CD4-positive, alpha-beta T cell treated with Interleukin-17A for 4 hours (primary cell): ENCODE measurements at regions not wholly inside any gene's neighbourhood (a gene's known extent, or its start where the extent isn't known, plus 50 kb on each side); places are given as distances from the start of the nearest gene placed in this dataset.

Experiments
- DNase-seq: peaks from one replicate; pipeline ENCODE4 v3.0.0-alpha.2; 2020; ENCODE audit warnings: mixed read lengths

- DNase-seq: no peak
Observed at GRCh38 chr15:61522411-61522810, 293.3 kb upstream of the RORA start.

DNA sequence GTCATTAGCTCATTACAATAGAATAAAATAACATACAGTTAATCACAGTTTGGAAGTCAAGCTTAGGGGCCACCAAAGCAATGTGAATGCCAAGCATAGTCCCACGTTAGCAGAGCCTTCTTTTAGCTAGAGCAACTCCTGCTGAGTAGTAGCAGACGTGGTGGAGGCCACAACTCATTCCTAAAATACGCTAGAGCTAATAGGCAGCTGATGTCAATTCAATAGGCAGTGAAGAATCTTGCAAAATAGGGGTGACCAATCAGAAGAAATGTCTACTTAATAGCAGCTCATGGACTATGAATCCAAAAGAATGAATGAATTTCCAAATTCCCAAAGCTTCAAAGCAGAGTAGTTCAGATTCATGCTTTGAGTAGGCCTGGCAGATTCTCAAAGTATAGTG, 292.9 kb upstream of the RORA start:
- DNase-seq: no peak

- no peak for DNase-seq
Observed at GRCh38 chr15:61519296-61519695, 290.2 kb upstream of the RORA start.

DNA sequence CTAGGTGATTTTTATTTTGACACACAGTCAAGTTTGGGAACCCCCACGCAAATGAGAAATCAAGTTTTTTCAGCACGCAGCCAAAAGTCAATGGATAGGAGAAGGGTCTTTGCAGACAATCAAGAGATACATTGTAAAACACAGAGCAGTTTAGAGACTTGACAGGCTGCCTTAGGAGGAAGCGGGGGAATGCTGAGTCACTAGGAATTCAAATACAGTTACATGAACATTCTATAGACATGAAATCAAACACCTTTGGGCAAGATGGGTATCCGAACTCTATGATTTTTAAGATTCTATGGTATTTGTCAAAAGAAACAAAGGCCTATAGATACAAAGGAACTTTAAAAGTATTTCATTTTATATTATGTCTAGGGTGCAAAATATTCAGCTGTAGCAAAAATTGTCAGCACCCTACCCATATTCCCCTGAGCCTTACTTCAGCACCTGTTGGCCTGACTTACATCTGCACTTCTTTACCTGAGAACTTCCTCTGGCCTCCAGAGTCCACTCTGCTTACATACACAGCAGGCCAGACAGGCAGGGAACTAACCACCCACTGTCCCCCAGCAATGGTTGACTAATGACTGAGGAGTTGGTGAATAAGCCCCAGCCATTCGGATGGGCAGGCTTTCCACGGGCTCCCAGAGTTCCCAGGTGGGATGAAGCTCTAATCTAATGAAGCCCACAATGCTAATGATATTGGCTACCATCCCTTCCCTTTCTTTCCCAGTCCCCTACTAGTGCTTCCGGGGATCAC, 289.3 kb upstream of the RORA start:
- DNase-seq: no peak

GRCh38 chr15:61517776-61518175, 288.7 kb upstream of the RORA start:
- no peak for DNase-seq

DNA sequence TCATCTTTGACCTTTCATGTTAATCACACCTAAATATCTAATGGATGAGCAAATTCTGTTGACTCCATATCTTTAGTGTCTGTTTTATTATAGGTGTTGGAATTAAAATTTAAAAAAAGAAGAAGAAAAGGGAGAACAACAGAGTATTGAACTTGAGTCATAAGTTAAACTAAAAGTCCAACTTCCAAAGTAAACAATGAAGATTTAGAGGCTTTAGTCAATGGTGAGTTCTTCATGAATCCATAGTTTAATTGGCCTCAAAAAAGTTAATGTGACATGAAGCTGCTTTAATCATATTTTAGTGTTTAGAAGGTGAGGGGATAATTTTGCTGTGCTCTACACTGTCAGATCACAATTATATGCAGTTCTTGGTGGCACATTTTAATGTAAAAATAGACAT, 288.2 kb upstream of the RORA start:
- no peak for DNase-seq

- DNase-seq: no peak
Observed at GRCh38 chr15:61511756-61512155, 282.7 kb upstream of the RORA start.

DNA sequence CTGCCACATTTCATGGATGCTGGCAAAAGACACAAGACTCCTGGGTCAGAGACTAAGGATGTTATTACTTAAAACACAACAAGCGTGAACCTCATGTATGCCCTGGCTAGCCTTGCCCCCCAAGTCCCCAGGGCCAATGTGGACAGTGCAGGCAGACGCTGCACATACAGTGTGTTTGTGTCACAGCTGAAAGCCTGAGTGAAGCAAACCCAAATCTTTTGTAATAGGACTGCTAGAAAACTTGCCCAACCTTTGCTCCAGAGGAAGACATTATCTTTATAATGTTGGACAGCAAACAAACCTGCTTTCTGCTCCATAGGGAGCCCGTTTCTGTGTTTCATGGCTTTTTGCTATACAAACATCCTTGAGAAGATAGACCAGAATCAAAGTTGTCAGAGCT, 282.0 kb upstream of the RORA start:
- DNase-seq: no peak

GRCh38 chr15:61509327-61509840, 280.3 kb upstream of the RORA start:
- DNase-seq: no peak

GRCh38 chr15:61503383-61503969, 274.4 kb upstream of the RORA start:
- DNase-seq: no peak

- no peak for DNase-seq
Observed at GRCh38 chr15:61501815-61502389, 272.8 kb upstream of the RORA start.

- DNase-seq: no peak
Observed at GRCh38 chr15:61500951-61501620, 272.0 kb upstream of the RORA start.

GRCh38 chr15:61500523-61500922, 271.4 kb upstream of the RORA start:
- no peak for DNase-seq

GRCh38 chr15:61499376-61499775, 270.3 kb upstream of the RORA start:
- no peak for DNase-seq

- no peak for DNase-seq
Observed at GRCh38 chr15:61489571-61489970, 260.5 kb upstream of the RORA start.

DNA sequence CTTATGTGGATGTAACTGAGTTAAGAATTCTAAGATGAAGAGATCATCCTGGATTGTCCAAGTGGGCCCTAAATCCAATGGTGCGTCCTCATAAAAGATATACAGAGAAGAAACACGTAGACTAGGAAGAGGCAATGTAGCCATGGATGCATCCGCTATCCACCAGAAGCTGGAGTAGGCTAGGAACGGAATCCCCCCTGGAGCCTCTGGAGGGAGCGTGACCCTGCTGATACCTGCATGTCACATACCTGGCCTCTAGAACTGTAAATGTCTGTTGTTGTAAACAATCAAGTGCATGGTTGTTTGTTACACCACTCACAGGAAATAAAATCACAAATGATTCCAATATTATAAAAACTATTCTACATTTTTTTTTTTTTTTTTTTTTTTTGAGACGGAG, 254.5 kb upstream of the RORA start:
- DNase-seq: no peak

- DNase-seq: no peak
Observed at GRCh38 chr15:61481886-61482285, 252.8 kb upstream of the RORA start.

DNA sequence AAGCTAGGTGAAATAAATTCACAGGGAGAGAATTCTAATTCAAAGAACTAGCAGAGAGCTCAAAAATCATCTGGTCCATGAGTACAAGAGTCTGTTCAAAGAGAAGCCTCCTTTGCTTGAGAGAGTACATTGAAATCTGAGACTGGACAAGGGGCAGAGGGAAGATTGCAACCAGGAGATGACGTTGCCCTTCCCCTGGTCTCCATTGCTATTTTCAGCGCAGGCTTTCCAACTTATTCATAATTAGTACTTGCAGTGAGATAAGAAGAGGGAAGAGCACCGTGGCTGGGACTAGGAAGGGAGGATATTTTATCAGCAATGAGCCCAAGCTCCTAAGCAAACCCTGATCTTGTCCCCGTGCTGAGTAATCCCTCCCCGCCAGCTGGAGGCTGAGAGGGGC, 251.8 kb upstream of the RORA start:
- no peak for DNase-seq

DNA sequence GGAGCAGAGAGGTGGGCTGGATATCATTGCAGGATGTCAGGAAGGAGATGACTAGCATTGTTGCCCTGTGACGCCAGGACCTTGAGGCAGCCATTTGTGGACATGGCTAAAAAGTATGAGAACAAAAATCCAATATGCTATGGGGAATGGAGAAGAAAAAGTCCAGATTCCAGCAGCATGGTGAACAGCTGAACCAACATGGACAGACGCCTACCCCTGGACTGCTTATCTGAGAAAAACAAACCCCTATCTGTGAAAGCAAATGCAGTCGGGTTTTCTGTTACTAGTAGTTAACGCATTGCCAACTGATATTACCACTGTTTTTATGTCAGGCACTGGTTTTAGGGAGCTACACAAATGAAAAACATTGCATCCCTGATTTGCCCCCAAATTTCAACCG, 251.2 kb upstream of the RORA start:
- DNase-seq: no peak

DNA sequence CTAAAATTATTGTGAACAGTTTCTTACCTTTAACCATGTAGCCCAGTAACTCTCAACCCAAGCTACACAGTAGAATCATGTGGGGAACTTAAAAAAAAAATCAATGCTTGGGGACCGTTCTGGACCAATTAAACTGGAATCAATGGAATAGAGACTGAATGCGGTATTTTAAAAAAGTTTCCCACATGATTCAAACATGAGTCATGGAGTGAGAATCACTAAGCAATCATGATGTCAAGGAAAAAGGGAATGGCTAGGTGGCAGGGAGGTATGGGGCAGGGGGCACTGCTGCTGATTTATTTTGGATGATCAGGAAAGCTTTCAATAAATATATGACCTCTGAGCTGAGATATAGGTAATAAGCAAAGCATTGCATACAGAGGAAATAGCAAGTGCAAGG, 250.5 kb upstream of the RORA start:
- no peak for DNase-seq

DNA sequence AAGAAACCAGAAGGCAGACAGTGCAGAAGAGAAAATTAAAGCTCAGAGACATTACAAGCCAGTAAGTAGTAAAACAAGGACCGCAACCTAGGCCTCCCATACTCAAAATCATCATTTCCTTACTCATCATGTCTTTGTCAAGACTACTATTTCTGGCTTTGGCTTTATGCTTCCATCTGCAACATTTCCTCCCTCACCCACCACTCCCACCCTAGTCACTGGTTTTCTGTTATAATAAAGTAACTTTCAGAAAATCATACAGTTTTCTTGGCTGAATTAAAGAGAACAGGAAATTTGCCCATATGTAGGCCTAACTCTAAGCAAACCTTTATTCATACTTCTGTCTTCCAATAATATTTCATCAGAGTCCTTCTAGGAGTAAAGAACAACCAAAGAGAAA, 247.6 kb upstream of the RORA start:
- DNase-seq: no peak

GRCh38 chr15:61474796-61475195, 245.7 kb upstream of the RORA start:
- DNase-seq: no peak

DNA sequence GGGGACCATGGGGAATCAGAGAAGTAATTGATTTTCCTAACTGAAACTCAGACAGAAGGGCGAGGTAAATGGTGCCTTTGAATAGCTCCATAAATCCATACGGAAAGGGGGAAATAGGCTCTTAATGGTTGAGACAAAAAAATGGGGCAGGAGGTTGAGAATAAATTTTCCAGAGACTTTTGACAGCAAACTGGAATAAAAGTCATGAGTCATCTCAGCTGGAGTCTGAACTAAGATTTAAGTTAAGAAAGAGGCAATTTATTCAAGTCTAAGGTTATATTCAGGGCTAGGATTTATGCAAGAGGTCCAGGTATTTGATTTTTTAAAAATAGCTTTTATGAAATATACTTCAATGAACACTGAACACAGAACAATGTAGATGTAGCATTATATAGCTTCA, 238.7 kb upstream of the RORA start:
- DNase-seq: no peak
